ENCODE measurements at regions not wholly inside any gene's neighbourhood (a gene's known extent, or its start where the extent isn't known, plus 50 kb on each side); places are given as distances from the start of the nearest gene placed in this dataset.
"Not testable (repeated sequence)": the region's sequence is repeated elsewhere in the genome, so short reads cannot be mapped to it uniquely, and the experiment has no call there.

DNA sequence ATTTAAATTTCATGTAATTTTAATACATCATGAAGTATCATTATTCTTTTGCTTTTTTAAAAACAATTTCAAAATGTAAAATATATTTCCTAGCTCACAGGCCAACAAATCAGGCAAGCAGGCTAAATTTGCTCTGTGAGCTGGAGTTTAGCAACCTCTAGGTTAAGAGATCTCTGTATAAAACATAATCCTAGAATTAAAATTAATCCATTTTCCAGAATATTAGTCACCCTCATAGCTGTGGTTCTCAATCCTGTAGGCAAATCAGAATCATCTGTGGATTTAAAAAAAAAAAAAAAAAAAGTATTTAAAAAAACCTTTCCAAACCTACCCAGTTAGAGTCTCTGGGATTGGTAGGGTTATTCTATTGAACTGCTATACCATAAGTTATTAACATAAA is 209.7 kb downstream of the MINAR1 start:
- H3K4me3 ChIP-seq = no peak overlapping the region

GRCh38 chr15:79643393-79643792 is 211.3 kb downstream of the MINAR1 start:
- H3K4me3 ChIP-seq = no peak overlapping the region
- H3K27ac ChIP-seq = peak overlapping the region in 2 of 21 experiments; percentile 43 to 48

More for the DNA sequence above, 209.7 kb downstream of the MINAR1 start:
- H3K27ac ChIP-seq = peak overlapping the region in 2 of 21 experiments; percentile 38 to 51

GRCh38 chr15:79644091-79644490 is 212.0 kb downstream of the MINAR1 start:
- Histone ChIP-seq H3K4me3 (no peak overlapping the region), H3K27ac (no peak overlapping the region)

DNA sequence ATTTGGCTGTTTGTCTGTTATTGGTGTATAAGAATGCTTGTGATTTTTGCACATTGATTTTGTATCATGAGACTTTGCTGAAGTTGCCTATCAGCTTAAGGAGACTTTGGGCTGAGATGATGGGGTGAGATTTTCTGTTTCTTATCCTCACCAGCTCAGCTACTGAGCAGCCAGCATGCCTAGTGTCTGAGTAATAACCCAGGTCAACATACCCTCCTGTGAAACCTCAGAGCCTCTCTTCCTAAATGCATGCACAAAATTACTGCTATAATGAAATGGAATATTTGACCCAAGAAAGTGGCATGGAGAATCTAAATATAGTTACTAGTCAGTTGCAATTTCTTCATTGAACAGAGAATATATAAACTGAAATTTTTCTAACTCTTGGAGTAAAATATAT is 220.8 kb downstream of the MINAR1 start:
- not testable (repeated sequence) for H3K4me3 ChIP-seq, H3K27ac ChIP-seq

GRCh38 chr15:79653533-79653932 is 221.4 kb downstream of the MINAR1 start:
- H3K4me3 ChIP-seq = no peak overlapping the region
- H3K27ac ChIP-seq = no peak overlapping the region

- no peak overlapping the region for H3K27ac ChIP-seq
- H3K4me3 ChIP-seq = no peak overlapping the region
Observed at GRCh38 chr15:79656151-79657000, 224.2 kb downstream of the MINAR1 start.

GRCh38 chr15:79657722-79658121 is 225.6 kb downstream of the MINAR1 start:
- Histone ChIP-seq H3K4me3 (no peak overlapping the region), H3K27ac (no peak overlapping the region)

GRCh38 chr15:79659691-79660090 is 227.6 kb downstream of the MINAR1 start:
- Histone ChIP-seq H3K27ac (no peak overlapping the region), H3K4me3 (no peak overlapping the region)

DNA sequence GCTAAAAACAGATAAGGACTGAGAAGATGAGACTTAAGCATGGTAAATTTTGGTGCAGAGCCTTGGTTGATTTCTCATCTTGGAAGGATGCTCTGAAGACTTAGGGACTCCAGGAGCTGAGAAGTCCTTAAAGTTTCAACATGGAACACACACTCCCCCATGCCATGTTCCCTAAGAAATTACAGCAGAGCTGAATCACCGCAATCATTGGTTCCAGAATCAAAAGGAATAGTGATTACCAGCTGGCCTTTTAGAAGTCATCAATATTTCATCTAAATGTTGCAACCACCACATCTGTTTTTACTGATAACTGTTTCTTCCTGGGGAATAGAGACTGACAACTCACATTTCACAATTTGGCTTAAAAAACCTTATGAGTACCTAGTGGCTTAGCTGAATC is 229.3 kb downstream of the MINAR1 start:
- H3K27ac ChIP-seq = no peak overlapping the region
- H3K4me3 ChIP-seq = no peak overlapping the region

GRCh38 chr15:79673416-79674123 is 223.2 kb downstream of the MTHFS start:
- no peak overlapping the region for H3K4me3 ChIP-seq

DNA sequence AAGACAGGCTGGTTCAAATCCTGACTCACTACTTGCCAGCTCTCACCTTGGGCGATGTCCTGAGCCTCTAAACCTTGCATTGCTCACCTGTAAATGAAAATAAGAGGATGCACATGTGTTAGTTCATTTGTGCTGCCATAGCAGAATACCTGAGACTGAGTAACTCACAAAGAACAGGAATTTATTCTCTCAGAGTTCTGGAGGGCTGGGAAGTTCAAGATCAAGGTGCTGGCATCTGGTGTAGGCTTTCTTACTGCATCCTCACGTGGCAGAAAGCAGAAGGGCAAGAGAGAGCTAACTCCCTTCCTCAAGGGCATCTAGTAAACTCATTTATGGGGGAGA is 222.7 kb downstream of the MTHFS start:
- H3K27ac ChIP-seq = peak overlapping the region in 5 of 21 experiments; percentile 9 to 69 (median 45)
- H3K4me3 ChIP-seq = no peak overlapping the region

More at GRCh38 chr15:79673416-79674123, 223.2 kb downstream of the MTHFS start:
- peak overlapping the region in 5 of 21 experiments; percentile 9 to 69 (median 45) for H3K27ac ChIP-seq

DNA sequence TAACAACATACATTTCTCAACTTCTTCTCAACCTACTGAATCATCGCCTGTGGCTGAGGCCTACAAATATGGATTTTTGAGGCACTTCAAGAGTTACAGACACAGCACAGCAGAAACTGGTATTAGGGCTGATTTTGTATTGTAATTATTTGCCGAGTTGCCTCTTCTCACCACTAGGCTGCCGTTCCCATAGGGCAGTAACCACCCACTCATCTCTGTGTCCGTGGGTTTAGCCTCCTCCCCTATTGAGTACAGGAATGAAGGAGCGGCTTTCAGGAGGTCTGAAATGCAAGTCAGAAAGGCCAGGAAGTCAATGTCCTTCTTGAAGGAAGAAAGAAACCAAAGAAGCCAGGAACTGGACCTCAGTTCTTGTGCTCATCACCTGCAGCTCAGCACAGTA is 220.8 kb downstream of the MTHFS start:
- Histone ChIP-seq H3K27ac (no peak overlapping the region), H3K4me3 (no peak overlapping the region)

- Histone ChIP-seq H3K4me3 (no peak overlapping the region), H3K27ac (no peak overlapping the region)
Observed at GRCh38 chr15:79676621-79677020, 220.2 kb downstream of the MTHFS start.

DNA sequence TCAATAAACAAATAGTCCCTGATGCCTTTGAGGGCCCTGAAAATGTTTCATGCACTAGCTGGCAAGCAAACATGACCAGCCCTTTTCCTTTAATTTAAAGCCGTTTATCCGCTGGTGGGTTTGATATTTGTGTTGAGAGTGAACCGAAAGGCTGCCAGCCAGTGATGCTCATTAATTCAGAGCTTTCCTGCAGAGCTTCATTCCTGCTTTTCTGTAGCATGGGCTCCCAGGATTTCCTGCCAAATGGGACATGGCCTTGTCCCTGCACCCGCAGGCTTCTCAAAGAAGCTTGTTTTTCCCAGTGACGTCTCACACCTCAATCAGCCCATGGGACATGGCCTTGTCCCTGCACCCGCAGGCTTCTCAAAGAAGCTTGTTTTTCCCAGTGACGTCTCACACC is 219.6 kb downstream of the MTHFS start:
- Histone ChIP-seq H3K27ac (no peak overlapping the region), H3K4me3 (no peak overlapping the region)

GRCh38 chr15:79678032-79678701 is 218.6 kb downstream of the MTHFS start:
- H3K4me3 ChIP-seq = no peak overlapping the region

DNA sequence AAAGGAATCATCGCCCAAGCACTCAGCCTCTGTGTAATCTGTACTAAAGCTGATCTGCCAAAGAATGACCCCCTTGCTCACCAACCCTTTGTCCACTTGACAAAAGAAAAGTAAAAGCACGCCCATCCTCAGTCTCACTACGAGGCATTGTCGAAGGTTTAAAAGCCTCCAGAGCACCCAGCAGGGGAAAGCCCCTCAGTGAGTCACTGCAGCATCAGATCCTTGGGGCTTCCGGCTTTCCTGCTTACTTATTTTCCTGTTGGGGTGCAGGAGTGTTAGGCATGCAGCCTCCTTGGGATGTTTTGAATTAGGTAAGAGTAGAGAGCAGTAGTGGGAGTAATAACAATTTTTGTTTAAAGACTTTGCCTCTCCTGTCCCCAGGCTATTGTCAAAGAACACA is 216.1 kb downstream of the MTHFS start:
- Histone ChIP-seq H3K4me3 (no peak overlapping the region), H3K27ac (peak overlapping the region in 2 of 21 experiments; percentile 21 to 75)

More at GRCh38 chr15:79678032-79678701, 218.6 kb downstream of the MTHFS start:
- H3K27ac ChIP-seq = no peak overlapping the region

DNA sequence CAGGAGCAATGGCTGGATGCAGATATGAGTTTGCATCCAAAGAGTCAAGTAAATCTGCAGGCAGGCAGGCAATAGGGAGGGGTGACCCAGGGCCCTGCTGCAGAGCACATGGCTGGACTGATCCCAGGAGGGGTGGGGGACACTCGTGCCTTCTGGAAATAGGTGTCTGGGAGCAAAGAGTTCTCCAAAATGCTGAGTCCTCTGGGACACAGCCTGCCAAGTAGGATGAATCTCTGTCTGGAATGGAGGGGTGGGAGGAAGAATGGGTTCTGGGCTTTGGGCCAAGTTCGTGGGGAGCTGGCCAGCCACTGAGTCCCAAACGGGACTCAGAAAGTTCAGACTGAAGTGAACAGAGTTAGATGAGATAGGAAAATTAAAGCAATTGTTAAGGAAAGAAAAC is 214.5 kb downstream of the MTHFS start:
- no peak overlapping the region for H3K4me3 ChIP-seq
- peak overlapping the region in 11 of 21 experiments; percentile 22 to 83 (median 66) for H3K27ac ChIP-seq

DNA sequence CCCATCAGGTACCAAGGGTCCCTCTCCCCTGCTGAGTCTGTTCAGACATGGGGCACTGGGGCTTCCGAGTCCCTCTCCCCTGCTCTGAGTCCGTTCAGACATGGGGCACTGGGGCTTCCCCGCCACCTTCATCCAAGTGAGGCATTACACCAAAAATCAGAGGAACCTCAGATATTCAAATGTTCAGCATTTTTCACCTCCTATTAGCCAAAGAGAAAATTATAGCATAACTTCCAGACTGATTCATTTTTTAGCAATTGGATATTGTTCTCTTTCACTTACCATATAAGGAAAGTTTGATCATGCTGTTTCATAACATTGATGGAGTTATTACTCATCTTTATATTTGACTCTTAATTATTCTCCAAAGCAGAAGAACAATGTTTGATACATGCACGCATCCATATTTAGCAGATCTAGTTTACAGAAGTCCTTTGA is 213.9 kb downstream of the MTHFS start:
- Histone ChIP-seq H3K4me3 (no peak overlapping the region), H3K27ac (peak overlapping the region in 14 of 21 experiments; percentile 22 to 83 (median 63))

GRCh38 chr15:79689030-79689429 is 207.8 kb downstream of the MTHFS start:
- no peak overlapping the region for H3K4me3 ChIP-seq
- H3K27ac ChIP-seq = no peak overlapping the region

DNA sequence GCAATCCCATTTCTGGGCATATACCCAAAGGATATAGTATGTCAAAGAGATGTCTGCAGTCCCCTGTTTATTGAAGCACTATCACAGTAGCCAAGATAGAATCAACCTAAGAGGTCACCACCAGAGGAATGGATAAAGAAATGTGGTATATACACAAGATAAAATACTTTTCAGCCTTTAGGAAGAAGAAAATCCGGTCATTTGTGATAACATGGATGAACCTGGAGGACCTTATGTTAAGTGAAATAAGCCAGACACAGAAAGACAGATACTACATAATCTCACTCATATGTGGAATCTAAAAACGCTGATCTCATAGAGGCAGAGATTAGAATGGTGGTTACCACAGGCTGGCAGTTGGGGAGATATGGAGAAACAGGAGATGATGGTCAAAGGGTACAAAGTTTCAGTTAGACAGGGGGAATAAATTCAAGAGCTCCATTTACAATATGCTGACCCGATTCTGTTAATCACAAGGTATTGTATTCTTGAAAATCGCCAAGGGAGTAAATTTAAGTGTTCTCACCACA is 195.8 kb downstream of the MTHFS start:
- H3K27ac ChIP-seq = no peak overlapping the region
- H3K4me3 ChIP-seq = no peak overlapping the region

Measured in skin epidermis (tissue), 12 donors.